GM12865 (cell line): ENCODE measurements at regions not wholly inside any gene's neighbourhood (a gene's known extent, or its start where the extent isn't known, plus 50 kb on each side); places are given as distances from the start of the nearest gene placed in this dataset.
A peak's percentile ranks its signal among the peaks of the same experiment; 100 is the strongest.

Experiments
- DNase-seq: peaks from one replicate; pipeline ENCODE4 v3.0.0; 2010; ENCODE audit warnings: low read depth
- H3K4me3 ChIP-seq: 2 replicates; pipeline ENCODE4 v1.5.1; 2011; ENCODE audit warnings: mild to moderate bottlenecking, low read depth, low read length, control low read depth
- CTCF ChIP-seq: IDR thresholded peaks from 2 replicates; pipeline ENCODE4 v1.5.1; 2011; ENCODE audit warnings: low read length, control low read depth, low read depth, inconsistent platforms; ENCODE audit not compliant: insufficient read depth; ENCODE audit errors: missing control alignments

- no peak overlapping the region for H3K4me3 ChIP-seq
- no peak for DNase-seq
- no peak for TF ChIP-seq CTCF
Observed at GRCh38 chr11:28699701-28700100, 591.5 kb downstream of the METTL15 start.

- TF ChIP-seq CTCF, result peak; percentile 79
- DNase-seq, result peak; percentile 37
- no peak overlapping the region for H3K4me3 ChIP-seq
Observed at GRCh38 chr11:28697920-28698827, 590.0 kb downstream of the METTL15 start.

- no peak overlapping the region for H3K4me3 ChIP-seq
- TF ChIP-seq CTCF, result no peak
- DNase-seq, result no peak
Observed at GRCh38 chr11:28696591-28696990, 588.4 kb downstream of the METTL15 start.

GRCh38 chr11:28690746-28691145, 582.6 kb downstream of the METTL15 start:
- no peak overlapping the region for H3K4me3 ChIP-seq
- DNase-seq, result no peak
- TF ChIP-seq CTCF, result no peak

GRCh38 chr11:28684011-28684586, 575.9 kb downstream of the METTL15 start:
- H3K4me3 ChIP-seq, result no peak overlapping the region
- DNase-seq, result no peak
- no peak for TF ChIP-seq CTCF

GRCh38 chr11:28679795-28680468, 571.7 kb downstream of the METTL15 start:
- TF ChIP-seq CTCF, result no peak
- DNase-seq, result no peak

More at GRCh38 chr11:28679795-28680468, 571.7 kb downstream of the METTL15 start:
- no peak overlapping the region for H3K4me3 ChIP-seq
